H1 (cell line): ENCODE measurements at regions not wholly inside any gene's neighbourhood (a gene's known extent, or its start where the extent isn't known, plus 50 kb on each side); places are given as distances from the start of the nearest gene placed in this dataset.

Experiments
- CTCF ChIA-PET: fragments of 300-600 bp; sonication (Branson Sonifier 250); formaldehyde crosslinking; loops from one replicate; lab custom pipeline; 2021; ENCODE audit not compliant: partially characterized antibody; lab: Charles Lee
- POLR2A ChIA-PET: fragments of 300-600 bp; sonication (Branson Sonifier 250); formaldehyde crosslinking; loops from one replicate; lab custom pipeline; 2021; ENCODE audit warnings: inconsistent platforms; ENCODE audit not compliant: partially characterized antibody; lab: Charles Lee
- DNase-seq, 2 experiments: peaks; one replicate each; pipeline versions ENCODE4 v3.0.0 to v3.0.0-alpha.2; 2010 to 2022; ENCODE audit warnings: low spot score in 2 of 2, low read depth in 1 of 2, mixed read lengths in 1 of 2
- FAIRE-seq: peaks from 2 replicates; lab custom pipeline; 2011; peaks lifted over from hg19 to GRCh38; lab: Jason Lieb, UNC
- H2AFZ ChIP-seq: 2 replicates; pipeline ENCODE4 v1.8.1; 2012; ENCODE audit warnings: low read length, inconsistent platforms
- H2AK5ac ChIP-seq: 2 replicates; pipeline ENCODE4 v1.6.1; 2013; ENCODE audit warnings: low read depth, low read length
- H2BK120ac ChIP-seq: replicated peaks from 2 replicates; pipeline ENCODE3; 2013; ENCODE audit warnings: low read depth, low read length, inconsistent platforms
- H2BK12ac ChIP-seq: 2 replicates; pipeline ENCODE4 v1.6.1; 2013; ENCODE audit warnings: low read depth, low read length
- H2BK15ac ChIP-seq: 2 replicates; pipeline ENCODE4 v1.6.1; 2013; ENCODE audit warnings: low read length
- H2BK20ac ChIP-seq: 2 replicates; pipeline ENCODE4 v1.6.1; 2013; ENCODE audit warnings: low read length
- H2BK5ac ChIP-seq: 2 replicates; pipeline ENCODE4 v1.6.1; 2013; ENCODE audit warnings: low read depth, low read length
- H3K14ac ChIP-seq: 2 replicates; pipeline ENCODE4 v1.6.1; 2013; ENCODE audit warnings: inconsistent platforms; ENCODE audit not compliant: insufficient read length
- H3K18ac ChIP-seq: 2 replicates; pipeline ENCODE4 v1.6.1; 2013; ENCODE audit warnings: low read length; ENCODE audit errors: extremely low read depth
- H3K23ac ChIP-seq: 2 replicates; pipeline ENCODE4 v1.6.1; 2013; ENCODE audit warnings: inconsistent platforms; ENCODE audit not compliant: insufficient read length
- H3K23me2 ChIP-seq: 2 replicates; pipeline ENCODE4 v1.6.1; 2013; ENCODE audit warnings: low read depth, low read length
- H3K27ac ChIP-seq: 2 replicates; pipeline ENCODE4 v1.6.1; 2011; ENCODE audit warnings: low read depth, low read length, inconsistent platforms
- H3K27me3 ChIP-seq, 4 experiments: replicated peaks in 1 of 4; 1 replicate in 1 of 4; 2 replicates in 3 of 4; pipeline versions ENCODE4 v1.6.1 to v1.8.1; 2011 to 2013; ENCODE audit warnings: low read length in 3 of 4, mild to moderate bottlenecking in 3 of 4, inconsistent platforms in 2 of 4, mixed read lengths in 2 of 4, moderate library complexity in 1 of 4; ENCODE audit not compliant: control insufficient read depth in 3 of 4, insufficient read depth in 3 of 4; ENCODE audit errors: extremely low read depth in 1 of 4
- H3K36me3 ChIP-seq, 4 experiments: 2 replicates each; pipeline versions ENCODE4 v1.6.1 to v1.8.1; 2011 to 2013; ENCODE audit warnings: mild to moderate bottlenecking in 4 of 4, low read length in 3 of 4, moderate library complexity in 2 of 4, control low read depth in 1 of 4, inconsistent platforms in 1 of 4; ENCODE audit not compliant: insufficient read depth in 4 of 4, control insufficient read depth in 2 of 4
- H3K4ac ChIP-seq: replicated peaks from 2 replicates; pipeline ENCODE3; 2013; ENCODE audit warnings: low read length, low read depth, mixed read lengths, inconsistent platforms; ENCODE audit not compliant: insufficient read length
- H3K4me1 ChIP-seq, 4 experiments: replicated peaks in 1 of 4; 1 replicate in 1 of 4; 2 replicates in 3 of 4; pipeline versions ENCODE4 v1.6.1 to v1.8.1; 2011 to 2013; ENCODE audit warnings: low read length in 3 of 4, inconsistent platforms in 2 of 4, mixed read lengths in 1 of 4; ENCODE audit not compliant: insufficient read depth in 4 of 4, control insufficient read depth in 3 of 4
- H3K4me2 ChIP-seq, 2 experiments: 2 replicates each; pipeline versions ENCODE4 v1.6.1 to v1.8.1; 2011 to 2013; ENCODE audit warnings: low read depth in 2 of 2, low read length in 2 of 2, control low read depth in 1 of 2, inconsistent platforms in 1 of 2, mild to moderate bottlenecking in 1 of 2; ENCODE audit not compliant: insufficient read depth in 1 of 2
- H3K4me3 ChIP-seq, 4 experiments: fragments of 200-600, 300-600 bp in 1 of 4; sonication (generic), shearing (Covaris generic), sonication (Bioruptor Twin) in 1 of 4; 2 replicates each; pipeline versions ENCODE4 v1.5.1 to v1.8.1; 2011 to 2016; ENCODE audit warnings: low read length in 4 of 4, low read depth in 3 of 4, control low read depth in 2 of 4, inconsistent platforms in 2 of 4, mild to moderate bottlenecking in 2 of 4, mixed read lengths in 1 of 4, moderate library complexity in 1 of 4; ENCODE audit not compliant: insufficient read depth in 2 of 4; ENCODE audit errors: extremely low read depth in 1 of 4
- H3K56ac ChIP-seq: replicated peaks from 2 replicates; pipeline ENCODE3; 2013; ENCODE audit warnings: low read depth, mild to moderate bottlenecking, mixed read lengths, low read length, inconsistent platforms; ENCODE audit not compliant: insufficient read length
- H3K79me1 ChIP-seq: 2 replicates; pipeline ENCODE4 v1.6.1; 2013; ENCODE audit warnings: low read depth, low read length, control low read depth
- H3K79me2 ChIP-seq, 2 experiments: 2 replicates each; pipeline versions ENCODE4 v1.6.1 to v1.8.1; 2012 to 2013; ENCODE audit warnings: low read length in 2 of 2, mild to moderate bottlenecking in 2 of 2, inconsistent platforms in 1 of 2; ENCODE audit not compliant: insufficient read depth in 2 of 2, control insufficient read depth in 1 of 2
- H3K9ac ChIP-seq, 4 experiments: replicated peaks in 1 of 4; 1 replicate in 1 of 4; 2 replicates in 3 of 4; pipeline versions ENCODE4 v1.6.1 to v1.8.1; 2011 to 2013; ENCODE audit warnings: low read depth in 3 of 4, low read length in 3 of 4, control low read depth in 2 of 4, mild to moderate bottlenecking in 2 of 4, moderate library complexity in 2 of 4, inconsistent platforms in 1 of 4; ENCODE audit errors: extremely low read depth in 1 of 4
- H3K9me3 ChIP-seq, 2 experiments: 2 replicates each; pipeline versions ENCODE4 v1.6.1 to v1.8.1; 2012 to 2013; ENCODE audit warnings: mild to moderate bottlenecking in 2 of 2, moderate library complexity in 2 of 2, control low read depth in 1 of 2, inconsistent platforms in 1 of 2, low read depth in 1 of 2, low read length in 1 of 2, mixed read lengths in 1 of 2; ENCODE audit not compliant: insufficient read depth in 2 of 2
- H4K20me1 ChIP-seq, 2 experiments: replicated peaks in 1 of 2; 2 replicates each; pipeline versions ENCODE3 to v1.8.1; 2011 to 2013; ENCODE audit warnings: inconsistent platforms in 2 of 2, low read length in 2 of 2, mild to moderate bottlenecking in 1 of 2; ENCODE audit not compliant: insufficient read depth in 2 of 2, control insufficient read depth in 1 of 2
- H4K5ac ChIP-seq: 2 replicates; pipeline ENCODE4 v1.6.1; 2013; ENCODE audit warnings: low read length, low read depth, mixed read lengths, inconsistent platforms; ENCODE audit not compliant: insufficient read length
- H4K8ac ChIP-seq: 2 replicates; pipeline ENCODE4 v1.8.0; 2013; ENCODE audit warnings: mild to moderate bottlenecking, moderate library complexity, low read length, inconsistent platforms; ENCODE audit not compliant: insufficient read depth; ENCODE audit errors: extremely low read depth
- H4K91ac ChIP-seq: replicated peaks from 2 replicates; pipeline ENCODE3; 2013; ENCODE audit warnings: low read length, mixed read lengths, inconsistent platforms; ENCODE audit not compliant: insufficient read length
- BCL11A ChIP-seq, 2 experiments: IDR thresholded peaks; one replicate each; pipeline ENCODE4 v1.6.1; 2011; ENCODE audit warnings: low read depth in 2 of 2, low read length in 2 of 2, mild to moderate bottlenecking in 2 of 2
- CBX8 ChIP-seq: fragments of 300-800, 300-1000 bp; sonication (generic); IDR thresholded peaks from 2 replicates; pipeline ENCODE4 v1.7.1; 2016; ENCODE audit warnings: low read depth, low read length, borderline replicate concordance
- CEBPB ChIP-seq: IDR thresholded peaks from 2 replicates; pipeline ENCODE4 v1.6.1; 2012; ENCODE audit warnings: low read depth, low read length
- FOSL1 ChIP-seq: IDR thresholded peaks from 2 replicates; pipeline ENCODE4 v1.6.1; 2011; ENCODE audit warnings: mild to moderate bottlenecking, low read depth, low read length, moderate library complexity; ENCODE audit not compliant: insufficient read depth
- HDAC2 ChIP-seq, 2 experiments: fragments of 300-600 bp in 1 of 2; sonication (generic) in 1 of 2; IDR thresholded peaks; 2 replicates each; pipeline ENCODE4 v1.6.1; 2011 to 2012; ENCODE audit warnings: low read depth in 2 of 2, low read length in 2 of 2, mild to moderate bottlenecking in 2 of 2, moderate library complexity in 2 of 2, borderline replicate concordance in 1 of 2, inconsistent platforms in 1 of 2
- POU5F1 ChIP-seq: IDR thresholded peaks from 2 replicates; pipeline ENCODE4 v1.6.1; 2011; ENCODE audit warnings: low read depth, mild to moderate bottlenecking, low read length, moderate library complexity
- RAD21 ChIP-seq, 2 experiments: IDR thresholded peaks in 1 of 2; conservative IDR thresholded peaks in 1 of 2; 2 replicates each; pipeline ENCODE4 v1.6.1; 2011; ENCODE audit warnings: low read depth in 2 of 2, low read length in 2 of 2, improper control_type of control experiment in 1 of 2, inconsistent platforms in 1 of 2, mild to moderate bottlenecking in 1 of 2, moderate library complexity in 1 of 2
- SP1 ChIP-seq: IDR thresholded peaks from 2 replicates; pipeline ENCODE4 v1.6.1; 2011; ENCODE audit warnings: low read depth, low read length
- SP2 ChIP-seq: IDR thresholded peaks from 2 replicates; pipeline ENCODE4 v1.6.1; 2012; ENCODE audit warnings: mild to moderate bottlenecking, low read length, inconsistent platforms
- TBP ChIP-seq: IDR thresholded peaks from 2 replicates; pipeline ENCODE4 v1.6.1; 2011; ENCODE audit warnings: low read depth, low read length, improper control_type of control experiment
- YY1 ChIP-seq: IDR thresholded peaks from 2 replicates; pipeline ENCODE4 v1.6.1; 2011; ENCODE audit warnings: low read depth, mild to moderate bottlenecking, low read length
- WGBS, 2 experiments: shearing (Covaris generic) in 1 of 2; methylation state at CpG; one replicate each; pipeline versions ENCODE4 v1.1.6 to v1.1.7; 2013 to 2015; ENCODE audit warnings: low lambda C conversion rate in 2 of 2, mixed read lengths in 2 of 2, inconsistent platforms in 1 of 2, low coverage in 1 of 2, missing lambda C conversion rate in 1 of 2; ENCODE audit not compliant: insufficient replicate concordance in 2 of 2, insufficient coverage in 1 of 2, insufficient read length in 1 of 2; ENCODE audit errors: extremely low coverage in 1 of 2, missing lambda C conversion rate in 1 of 2; 5-methylcytosine and 5-hydroxymethylcytosine counted together

GRCh38 chr1:53398091-53398490 lies 61.1 kb upstream of the DMRTB1 start:
- CTCF ChIA-PET, result interaction anchor here (0.8 to 1.5 kb wide), 9 partner anchors 10 to 76 kb away, joined by 3 to 6 read pairs (median 4); no protein-coding TSS in a partner anchor

More at GRCh38 chr1:53398091-53398490, 61.1 kb upstream of the DMRTB1 start:
- Histone ChIP-seq H4K8ac (no peak overlapping the region), H2AK5ac (peak overlapping the region; percentile 10; the same call in 1 of the 2 replicates), H4K20me1 (no peaks in the 10 kb centered on the region), H3K23me2 (no peaks in the 10 kb centered on the region; the same call in 1 of the 2 replicates), H2BK120ac (peak overlapping the region; percentile 6), H2BK20ac (peak overlapping the region; percentile 99), H3K9ac (no peak overlapping the region), H3K79me2 (no peaks in the 10 kb centered on the region), H3K18ac (peak overlapping the region; percentile 84), H3K4ac (no peak overlapping the region), H2BK12ac (peak overlapping the region; percentile 96; the same call in 1 of the 2 replicates), H2BK15ac (no peak overlapping the region), H3K79me1 (no peaks in the 10 kb centered on the region), H3K27me3 (peaks cover 0 to 4% (median under 1%) of the 10 kb centered on the region in 4 experiments; a peak in 3 of 7 replicates), H3K4me2 (peak overlapping the region in 1 of 2 experiments; percentile 7; a peak in 1 of 4 replicates), H2AFZ (no peak overlapping the region), H3K27ac (no peak overlapping the region), H3K36me3 (no peaks in the 10 kb centered on the region; a peak in 1 of 8 replicates), H4K91ac (peak overlapping the region; percentile 38), H3K4me1 (peaks cover 4 to 15% (median 10%) of the 10 kb centered on the region in 4 experiments; a peak in 6 of 7 replicates), H3K23ac (no peak overlapping the region), H4K5ac (no peak overlapping the region), H3K4me3 (no peak overlapping the region), H3K14ac (no peak overlapping the region), H3K56ac (no peak overlapping the region), H2BK5ac (peak overlapping the region; percentile 86; the same call in 1 of the 2 replicates), H3K9me3 (no peaks in the 10 kb centered on the region)
- POLR2A ChIA-PET, result interaction anchor here (0.8 to 1.5 kb wide), 3 partner anchors 32 to 153 kb away, joined by 3 to 4 read pairs (median 3); no protein-coding TSS in a partner anchor
- FAIRE-seq (no peak), DNase-seq (no peak)
- WGBS, 2 experiments, result 61% methylated on average over 4 of the region's 4 CpGs; no CpG with 5 or more reads in 1 of the 2 experiments
- TF ChIP-seq YY1, result no peak
- no peak for TF ChIP-seq HDAC2 (IDR thresholded peaks at IDR 0.05; ENCODE audit: borderline replicate concordance in 1 of 2, low read depth in 2 of 2, low read length in 2 of 2)
- no peak for TF ChIP-seq SP2
- no peak for TF ChIP-seq SP1
- no peak for TF ChIP-seq CEBPB
- no peak for TF ChIP-seq BCL11A (IDR thresholded peaks at IDR 0.05; ENCODE audit: low read depth in 2 of 2, low read length in 2 of 2)
- TF ChIP-seq CBX8, result no peak
- no peak for TF ChIP-seq RAD21 (IDR thresholded peaks at IDR 0.05 in 1 of 2, conservative IDR thresholded peaks at IDR 0.05 in 1 of 2; ENCODE audit: low read depth in 2 of 2, low read length in 2 of 2)
- TF ChIP-seq POU5F1, result no peak
- TF ChIP-seq FOSL1, result no peak
- no peak for TF ChIP-seq TBP
